NCI-H226 (cell line): ENCODE measurements at regions not wholly inside any gene's neighbourhood (a gene's known extent, or its start where the extent isn't known, plus 50 kb on each side); places are given as distances from the start of the nearest gene placed in this dataset.

ENCODE experiments used
- DNase-seq: peaks from one replicate; pipeline ENCODE4 v3.0.0-alpha.2; 2015

GRCh38 chr9:80399606-80400005, 827.8 kb downstream of the TLE4 start:
- no peak for DNase-seq

- DNase-seq, result no peak
These were observed 816.1 kb downstream of the TLE4 start for GRCh38 chr9:80387828-80388227.

- DNase-seq, result no peak
These were observed 813.5 kb downstream of the TLE4 start for GRCh38 chr9:80385246-80385645.

- no peak for DNase-seq
These were observed 811.6 kb downstream of the TLE4 start for GRCh38 chr9:80383331-80383730.

- no peak for DNase-seq
These were observed 810.6 kb downstream of the TLE4 start for GRCh38 chr9:80382211-80382891.

- no peak for DNase-seq
These were observed 808.5 kb downstream of the TLE4 start for GRCh38 chr9:80380301-80380700.

- DNase-seq, result no peak
These were observed 807.0 kb downstream of the TLE4 start for GRCh38 chr9:80378669-80379293.

- DNase-seq, result no peak
These were observed 804.4 kb downstream of the TLE4 start for GRCh38 chr9:80376180-80376579.

- no peak for DNase-seq
These were observed 803.7 kb downstream of the TLE4 start for GRCh38 chr9:80375477-80375876.

GRCh38 chr9:80369641-80370040, 797.9 kb downstream of the TLE4 start:
- DNase-seq, result peak; percentile 55

GRCh38 chr9:80366626-80367025, 794.9 kb downstream of the TLE4 start:
- DNase-seq, result no peak

GRCh38 chr9:80359941-80360881, 788.4 kb downstream of the TLE4 start:
- DNase-seq, result no peak

- no peak for DNase-seq
These were observed 787.5 kb downstream of the TLE4 start for GRCh38 chr9:80359291-80359690.

GRCh38 chr9:80352967-80353366, 781.2 kb downstream of the TLE4 start:
- DNase-seq, result no peak

GRCh38 chr9:80351612-80352011, 779.8 kb downstream of the TLE4 start:
- DNase-seq, result no peak

- no peak for DNase-seq
These were observed 754.3 kb downstream of the TLE4 start for GRCh38 chr9:80326105-80326504.

GRCh38 chr9:80320916-80321315, 749.2 kb downstream of the TLE4 start:
- DNase-seq, result no peak

- no peak for DNase-seq
These were observed 748.7 kb downstream of the TLE4 start for GRCh38 chr9:80320480-80320879.

GRCh38 chr9:80305136-80305535, 733.4 kb downstream of the TLE4 start:
- no peak for DNase-seq

GRCh38 chr9:80294955-80295354, 723.2 kb downstream of the TLE4 start:
- DNase-seq, result no peak

GRCh38 chr9:80294318-80294717, 722.6 kb downstream of the TLE4 start:
- no peak for DNase-seq

- DNase-seq, result no peak
These were observed 720.5 kb downstream of the TLE4 start for GRCh38 chr9:80292231-80292630.

- DNase-seq, result no peak
These were observed 713.6 kb downstream of the TLE4 start for GRCh38 chr9:80285326-80285725.

GRCh38 chr9:80282766-80283165, 711.0 kb downstream of the TLE4 start:
- DNase-seq, result no peak
